ENCODE measurements at regions not wholly inside any gene's neighbourhood (a gene's known extent, or its start where the extent isn't known, plus 50 kb on each side); places are given as distances from the start of the nearest gene placed in this dataset.

DNA sequence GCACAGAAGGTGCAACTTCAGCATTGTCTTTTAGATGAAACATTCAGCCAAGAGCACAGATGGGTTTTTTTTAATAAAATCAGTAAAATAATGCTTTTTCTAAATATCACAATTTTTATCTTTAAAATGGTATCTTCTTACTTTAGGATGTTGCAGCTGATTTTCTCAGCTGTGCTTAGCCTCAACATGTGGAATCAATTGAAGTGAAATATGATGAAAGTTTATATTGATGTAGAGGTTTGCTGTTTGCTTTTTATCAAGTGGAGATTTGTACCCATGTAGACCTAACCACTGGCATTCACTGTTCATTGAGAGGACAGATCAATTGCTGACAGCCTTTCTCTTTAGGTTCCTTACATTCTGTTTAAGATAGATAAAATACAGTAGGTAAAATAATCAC, 107.8 kb downstream of the CYB561 start:
- no peak for TF ChIP-seq MXI1 (conservative IDR thresholded peaks at IDR 0.05; ENCODE audit: poor library complexity, severe bottlenecking)
- TF ChIP-seq EP300 (conservative IDR thresholded peaks at IDR 0.05; ENCODE audit: poor library complexity, severe bottlenecking): no peak
- no peak for TF ChIP-seq POLR2AphosphoS5 (IDR thresholded peaks at IDR 0.05)
- TF ChIP-seq, protein P1, sequence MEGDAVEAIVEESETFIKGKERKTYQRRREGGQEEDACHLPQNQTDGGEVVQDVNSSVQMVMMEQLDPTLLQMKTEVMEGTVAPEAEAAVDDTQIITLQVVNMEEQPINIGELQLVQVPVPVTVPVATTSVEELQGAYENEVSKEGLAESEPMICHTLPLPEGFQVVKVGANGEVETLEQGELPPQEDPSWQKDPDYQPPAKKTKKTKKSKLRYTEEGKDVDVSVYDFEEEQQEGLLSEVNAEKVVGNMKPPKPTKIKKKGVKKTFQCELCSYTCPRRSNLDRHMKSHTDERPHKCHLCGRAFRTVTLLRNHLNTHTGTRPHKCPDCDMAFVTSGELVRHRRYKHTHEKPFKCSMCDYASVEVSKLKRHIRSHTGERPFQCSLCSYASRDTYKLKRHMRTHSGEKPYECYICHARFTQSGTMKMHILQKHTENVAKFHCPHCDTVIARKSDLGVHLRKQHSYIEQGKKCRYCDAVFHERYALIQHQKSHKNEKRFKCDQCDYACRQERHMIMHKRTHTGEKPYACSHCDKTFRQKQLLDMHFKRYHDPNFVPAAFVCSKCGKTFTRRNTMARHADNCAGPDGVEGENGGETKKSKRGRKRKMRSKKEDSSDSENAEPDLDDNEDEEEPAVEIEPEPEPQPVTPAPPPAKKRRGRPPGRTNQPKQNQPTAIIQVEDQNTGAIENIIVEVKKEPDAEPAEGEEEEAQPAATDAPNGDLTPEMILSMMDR (IDR thresholded peaks at IDR 0.05; ENCODE audit: poor library complexity, severe bottlenecking): no peak
- TF ChIP-seq, protein P2, sequence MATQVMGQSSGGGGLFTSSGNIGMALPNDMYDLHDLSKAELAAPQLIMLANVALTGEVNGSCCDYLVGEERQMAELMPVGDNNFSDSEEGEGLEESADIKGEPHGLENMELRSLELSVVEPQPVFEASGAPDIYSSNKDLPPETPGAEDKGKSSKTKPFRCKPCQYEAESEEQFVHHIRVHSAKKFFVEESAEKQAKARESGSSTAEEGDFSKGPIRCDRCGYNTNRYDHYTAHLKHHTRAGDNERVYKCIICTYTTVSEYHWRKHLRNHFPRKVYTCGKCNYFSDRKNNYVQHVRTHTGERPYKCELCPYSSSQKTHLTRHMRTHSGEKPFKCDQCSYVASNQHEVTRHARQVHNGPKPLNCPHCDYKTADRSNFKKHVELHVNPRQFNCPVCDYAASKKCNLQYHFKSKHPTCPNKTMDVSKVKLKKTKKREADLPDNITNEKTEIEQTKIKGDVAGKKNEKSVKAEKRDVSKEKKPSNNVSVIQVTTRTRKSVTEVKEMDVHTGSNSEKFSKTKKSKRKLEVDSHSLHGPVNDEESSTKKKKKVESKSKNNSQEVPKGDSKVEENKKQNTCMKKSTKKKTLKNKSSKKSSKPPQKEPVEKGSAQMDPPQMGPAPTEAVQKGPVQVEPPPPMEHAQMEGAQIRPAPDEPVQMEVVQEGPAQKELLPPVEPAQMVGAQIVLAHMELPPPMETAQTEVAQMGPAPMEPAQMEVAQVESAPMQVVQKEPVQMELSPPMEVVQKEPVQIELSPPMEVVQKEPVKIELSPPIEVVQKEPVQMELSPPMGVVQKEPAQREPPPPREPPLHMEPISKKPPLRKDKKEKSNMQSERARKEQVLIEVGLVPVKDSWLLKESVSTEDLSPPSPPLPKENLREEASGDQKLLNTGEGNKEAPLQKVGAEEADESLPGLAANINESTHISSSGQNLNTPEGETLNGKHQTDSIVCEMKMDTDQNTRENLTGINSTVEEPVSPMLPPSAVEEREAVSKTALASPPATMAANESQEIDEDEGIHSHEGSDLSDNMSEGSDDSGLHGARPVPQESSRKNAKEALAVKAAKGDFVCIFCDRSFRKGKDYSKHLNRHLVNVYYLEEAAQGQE (IDR thresholded peaks at IDR 0.05; ENCODE audit: borderline replicate concordance): no peak
- no peak for TF ChIP-seq SMC3 (conservative IDR thresholded peaks at IDR 0.05; ENCODE audit: poor library complexity)
- TF ChIP-seq RAD21 (conservative IDR thresholded peaks at IDR 0.05): no peak
- TF ChIP-seq EZH2 (IDR thresholded peaks at IDR 0.05; ENCODE audit: borderline replicate concordance, insufficient read depth, low read length, poor library complexity, severe bottlenecking): no peak
